ENCODE measurements at regions not wholly inside any gene's neighbourhood (a gene's known extent, or its start where the extent isn't known, plus 50 kb on each side); places are given as distances from the start of the nearest gene placed in this dataset.

GRCh38 chr11:27218421-27219038 lies 144.5 kb downstream of the CCDC34 start:
- peak overlapping the region; percentile 94; the same call in 1 of the 2 replicates for H4K5ac ChIP-seq (ENCODE audit: low read depth, low read length)
- peak overlapping the region; percentile 83 for H2AFZ ChIP-seq (replicated peaks; ENCODE audit: low read length, poor library complexity)
- peak overlapping the region; percentile 90 for H2BK120ac ChIP-seq (ENCODE audit: low read depth, low read length)
- no peaks in the 10 kb centered on the region for H3K79me1 ChIP-seq (ENCODE audit: low read depth in 1 of 2, low read length in 2 of 2)
- H3K4me1 ChIP-seq (ENCODE audit: control insufficient read depth, insufficient read depth, low read length): peaks cover 23% of the 10 kb centered on the region
- H4K8ac ChIP-seq (ENCODE audit: low read depth in 2 of 2, low read length in 2 of 2): peak overlapping the region in 1 of 2 experiments; percentile 68; a peak in 3 of 4 replicates
- peaks cover 20% of the 10 kb centered on the region for H3K9me1 ChIP-seq (ENCODE audit: insufficient read depth, low read length)
- H2BK5ac ChIP-seq (ENCODE audit: low read depth, low read length, poor library complexity, severe bottlenecking): peak overlapping the region; percentile 87
- dilution Hi-C loops (cut with HindIII; ENCODE audit: low sequenced_read_pairs, unreplicated experiment): no loop called here
- peak overlapping the region; percentile 11 for H3K23ac ChIP-seq (ENCODE audit: low read depth, low read length)
- no TSS peak for BruUV-seq (replicated peaks)
- H3K56ac ChIP-seq (ENCODE audit: extremely low read depth, insufficient read depth, low read length): peak overlapping the region; percentile 32; the same call in 1 of the 2 replicates
- TF ChIP-seq MAFK (IDR thresholded peaks at IDR 0.05; ENCODE audit: low read depth, low read length) (peak; percentile 33), CTCF (conservative IDR thresholded peaks at IDR 0.05; ENCODE audit: low read depth, low read length) (no peak), MXI1 (IDR thresholded peaks at IDR 0.05; ENCODE audit: borderline replicate concordance, low read depth, low read length) (no peak), CHD1 (IDR thresholded peaks at IDR 0.05; ENCODE audit: low read depth, low read length) (no peak), CEBPB (IDR thresholded peaks at IDR 0.05; ENCODE audit: low read depth, low read length) (no peak), RAD21 (IDR thresholded peaks at IDR 0.05; ENCODE audit: low read length) (no peak; the same call in 1 of the 2 replicates), BHLHE40 (IDR thresholded peaks at IDR 0.05; ENCODE audit: low read depth, low read length) (no peak), FOS (IDR thresholded peaks at IDR 0.05; ENCODE audit: low read depth, low read length) (peak; percentile 8; the same call in 1 of the 2 replicates), ELK1 (IDR thresholded peaks at IDR 0.05; ENCODE audit: borderline replicate concordance, low read depth, low read length) (no peak), NFE2L2 (IDR thresholded peaks at IDR 0.05; ENCODE audit: low read depth, low read length) (peak; percentile 87), SMC3 (IDR thresholded peaks at IDR 0.05; ENCODE audit: low read depth, low read length) (no peak)
- no peaks in the 10 kb centered on the region for H3K36me3 ChIP-seq (ENCODE audit: control insufficient read depth, insufficient read depth, low read length)
- no peaks in the 10 kb centered on the region for H3K9me3 ChIP-seq (ENCODE audit: control insufficient read depth, insufficient read depth, low read length)
- peak overlapping the region; percentile 75 for H3K18ac ChIP-seq (ENCODE audit: low read depth, low read length)
- no peaks in the 10 kb centered on the region for H4K20me1 ChIP-seq (ENCODE audit: insufficient read depth, low read length)
- ChIA-PET CTCF (interaction anchor here (1.0 to 1.5 kb wide), 2 partner anchors 78 to 267 kb away, joined by 3 to 6 read pairs; no protein-coding TSS in a partner anchor), POLR2A (ENCODE audit: unreplicated experiment) (interaction anchor here (0.7 kb wide), 1 partner anchor 41 kb away, joined by 5 read pairs; no protein-coding TSS in a partner anchor)
- peak overlapping the region; percentile 53; the same call in 1 of the 2 replicates for H4K91ac ChIP-seq (ENCODE audit: insufficient read depth, low read depth, low read length)
- peak overlapping the region; percentile 58; the same call in 2 of the 3 replicates for H2BK15ac ChIP-seq (ENCODE audit: low read depth, low read length)
- H2AK5ac ChIP-seq (ENCODE audit: low read depth, low read length): peak overlapping the region; percentile 76
- in situ Hi-C loops (cut with MboI; ENCODE audit: low sequenced_read_pairs): no loop called here
- H3K27me3 ChIP-seq (ENCODE audit: control insufficient read depth, insufficient read depth, low read length): no peaks in the 10 kb centered on the region
- H3K4me2 ChIP-seq (ENCODE audit: low read depth, low read length): peak overlapping the region; percentile 73
- H2AK9ac ChIP-seq (replicated peaks; ENCODE audit: low read depth, low read length, poor library complexity): peak overlapping the region; percentile 68
- H3K4ac ChIP-seq (ENCODE audit: low read depth, low read length): peak overlapping the region; percentile 80; the same call in 1 of the 2 replicates
- H3K9ac ChIP-seq (ENCODE audit: low read depth, low read length): no peak overlapping the region; the same call in 1 of the 2 replicates
- intact Hi-C loops (cut with micrococcal nuclease): loop anchor here (10.0 kb wide), 1 partner anchor 66 kb away; no protein-coding TSS in a partner anchor
- H3K14ac ChIP-seq (replicated peaks; ENCODE audit: low read depth, low read length): peak overlapping the region; percentile 69; the same call in 1 of the 2 replicates
- H2BK20ac ChIP-seq (ENCODE audit: low read depth, low read length): peak overlapping the region; percentile 94
- no CpG with 5 or more reads among the region's 3 CpGs for WGBS, 2 experiments (ENCODE audit: extremely low coverage in 2 of 2, insufficient read length in 1 of 2)
- peak overlapping the region; percentile 79 for H3K27ac ChIP-seq (ENCODE audit: insufficient read depth, low read length)
- H3K4me3 ChIP-seq (ENCODE audit: insufficient read depth, low read depth, low read length): no peak overlapping the region
- ATAC-seq (ENCODE audit: low read depth) (peak; percentile 85), DNase-seq (peak; percentile 95)
